Neuronal stem cell (in vitro differentiated cells): ENCODE measurements at regions not wholly inside any gene's neighbourhood (a gene's known extent, or its start where the extent isn't known, plus 50 kb on each side); places are given as distances from the start of the nearest gene placed in this dataset.

Source experiments
- DNase-seq: peaks from one replicate; pipeline ENCODE4 v3.0.0-alpha.2; 2013; ENCODE audit warnings: low spot score
- H2AFZ ChIP-seq: one replicate; pipeline ENCODE4 v1.6.1; 2013; ENCODE audit warnings: mild to moderate bottlenecking, low read length, inconsistent platforms
- H2AK5ac ChIP-seq: 2 replicates; pipeline ENCODE4 v1.6.1; 2013; ENCODE audit warnings: low read depth, mild to moderate bottlenecking, inconsistent platforms, low read length, moderate library complexity, mixed read lengths
- H2BK120ac ChIP-seq: 2 replicates; pipeline ENCODE4 v1.6.1; 2013; ENCODE audit warnings: low read depth, mild to moderate bottlenecking, inconsistent platforms, low read length, moderate library complexity, mixed read lengths
- H2BK12ac ChIP-seq: one replicate; pipeline ENCODE4 v1.6.1; 2013; ENCODE audit warnings: low read length, inconsistent platforms
- H2BK15ac ChIP-seq: 2 replicates; pipeline ENCODE4 v1.6.1; 2013; ENCODE audit warnings: mild to moderate bottlenecking, low read length, inconsistent platforms, mixed read lengths
- H2BK5ac ChIP-seq: one replicate; pipeline ENCODE4 v1.6.1; 2013; ENCODE audit warnings: inconsistent platforms, mild to moderate bottlenecking, low read length, moderate library complexity
- H3K14ac ChIP-seq: one replicate; pipeline ENCODE4 v1.6.1; 2013; ENCODE audit warnings: low read length, inconsistent platforms
- H3K18ac ChIP-seq: 2 replicates; pipeline ENCODE4 v1.6.1; 2013; ENCODE audit warnings: low read length, inconsistent platforms
- H3K23ac ChIP-seq: 2 replicates; pipeline ENCODE4 v1.6.1; 2013; ENCODE audit warnings: low read depth, mild to moderate bottlenecking, mixed read lengths, low read length, inconsistent platforms; ENCODE audit not compliant: poor library complexity
- H3K27ac ChIP-seq: replicated peaks from 3 replicates; pipeline ENCODE4 v1.5.1; 2013; ENCODE audit warnings: low read length, inconsistent platforms
- H3K27me3 ChIP-seq, 3 experiments: 2 replicates each; pipeline ENCODE4 v1.6.1; 2013; ENCODE audit warnings: low read length in 3 of 3, mild to moderate bottlenecking in 2 of 3, inconsistent platforms in 1 of 3, low read depth in 1 of 3, mixed read lengths in 1 of 3, moderate library complexity in 1 of 3; ENCODE audit not compliant: control insufficient read depth in 3 of 3, insufficient read depth in 3 of 3
- H3K36me3 ChIP-seq, 2 donors: replicated peaks in 1 of 2; 2 replicates each; pipeline ENCODE4 v1.6.1; 2013; ENCODE audit warnings: low read length in 2 of 2; ENCODE audit not compliant: control insufficient read depth in 2 of 2, insufficient read depth in 2 of 2
- H3K4ac ChIP-seq: 2 replicates; pipeline ENCODE4 v1.6.1; 2013; ENCODE audit warnings: inconsistent platforms, mild to moderate bottlenecking, low read length, moderate library complexity
- H3K4me1 ChIP-seq, 2 donors: 1 replicate in 1 of 2; 2 replicates in 1 of 2; pipeline ENCODE4 v1.6.1; 2013; ENCODE audit warnings: low read length in 2 of 2, low read depth in 1 of 2; ENCODE audit not compliant: control insufficient read depth in 2 of 2, insufficient read depth in 1 of 2
- H3K4me2 ChIP-seq: one replicate; pipeline ENCODE4 v1.6.1; 2013; ENCODE audit warnings: mild to moderate bottlenecking, low read length, inconsistent platforms; ENCODE audit not compliant: insufficient read depth, poor library complexity, severe bottlenecking
- H3K4me3 ChIP-seq, 2 donors: 2 replicates each; pipeline ENCODE4 v1.5.1; 2013; ENCODE audit warnings: low read length in 2 of 2, mild to moderate bottlenecking in 2 of 2, inconsistent platforms in 1 of 2, moderate library complexity in 1 of 2
- H3K79me1 ChIP-seq: one replicate; pipeline ENCODE4 v1.6.1; 2013; ENCODE audit warnings: low read depth, mild to moderate bottlenecking, inconsistent platforms, low read length, moderate library complexity
- H3K9ac ChIP-seq: one replicate; pipeline ENCODE4 v1.6.1; 2013; ENCODE audit warnings: mild to moderate bottlenecking, low read depth, low read length, inconsistent platforms; ENCODE audit not compliant: poor library complexity
- H3K9me3 ChIP-seq, 2 donors: replicated peaks in 1 of 2; 2 replicates each; pipeline versions ENCODE3 to v1.6.1; 2013; ENCODE audit warnings: low read length in 2 of 2, mild to moderate bottlenecking in 2 of 2, inconsistent platforms in 1 of 2, low read depth in 1 of 2, mixed read lengths in 1 of 2, moderate library complexity in 1 of 2; ENCODE audit not compliant: control insufficient read depth in 2 of 2, insufficient read depth in 1 of 2
- H4K8ac ChIP-seq: one replicate; pipeline ENCODE4 v1.6.1; 2013; ENCODE audit warnings: low read depth, mild to moderate bottlenecking, inconsistent platforms, low read length, moderate library complexity
- H4K91ac ChIP-seq: one replicate; pipeline ENCODE4 v1.6.1; 2013; ENCODE audit warnings: low read length, low read depth, mild to moderate bottlenecking, inconsistent platforms; ENCODE audit not compliant: poor library complexity
- WGBS, 2 donors: extraction: QIAGEN DNeasy Blood & Tissue Kit; methylation state at CpG; one replicate each; pipeline ENCODE4 v1.1.7; 2013; ENCODE audit warnings: missing lambda C conversion rate in 2 of 2, mixed read lengths in 1 of 2; ENCODE audit not compliant: insufficient read length in 2 of 2, insufficient replicate concordance in 1 of 2; ENCODE audit errors: extremely low coverage in 2 of 2; 5-methylcytosine and 5-hydroxymethylcytosine counted together

GRCh38 chr2:193690572-193690971 lies 1495.8 kb upstream of the TMEFF2 start:
- H3K23ac ChIP-seq = no peak overlapping the region
- H3K18ac ChIP-seq = no peak overlapping the region
- H2AFZ ChIP-seq = no peak overlapping the region
- no peaks in the 10 kb centered on the region for H3K9me3 ChIP-seq
- no peaks in the 10 kb centered on the region for H3K79me1 ChIP-seq
- no peaks in the 10 kb centered on the region for H3K27me3 ChIP-seq
- no peak overlapping the region for H2BK15ac ChIP-seq
- H3K4me3 ChIP-seq = no peak overlapping the region
- H3K36me3 ChIP-seq = no peaks in the 10 kb centered on the region
- no peak overlapping the region for H3K14ac ChIP-seq
- no peak overlapping the region for H2BK120ac ChIP-seq
- H2BK5ac ChIP-seq = no peak overlapping the region
- H3K4me1 ChIP-seq = no peaks in the 10 kb centered on the region
- no CpG with 5 or more reads among the region's 2 CpGs for WGBS, 2 donors
- no peak overlapping the region for H3K27ac ChIP-seq
- no peak overlapping the region for H4K8ac ChIP-seq
- H3K9ac ChIP-seq = no peak overlapping the region
- H2BK12ac ChIP-seq = no peak overlapping the region
- no peak overlapping the region for H4K91ac ChIP-seq
- DNase-seq = no peak
- H3K4me2 ChIP-seq = no peak overlapping the region
- H3K4ac ChIP-seq = no peak overlapping the region
- no peak overlapping the region for H2AK5ac ChIP-seq

GRCh38 chr2:193687195-193687594 lies 1492.5 kb upstream of the TMEFF2 start:
- H3K27ac ChIP-seq = no peak overlapping the region
- H3K4me3 ChIP-seq = no peak overlapping the region
- H3K14ac ChIP-seq = no peak overlapping the region
- no peak overlapping the region for H4K91ac ChIP-seq
- H3K4me1 ChIP-seq = no peaks in the 10 kb centered on the region
- no peak overlapping the region for H2BK12ac ChIP-seq
- H3K9me3 ChIP-seq = no peaks in the 10 kb centered on the region
- H3K36me3 ChIP-seq = no peaks in the 10 kb centered on the region
- no peak overlapping the region for H3K23ac ChIP-seq
- no peak overlapping the region for H3K9ac ChIP-seq
- no peak overlapping the region for H2BK120ac ChIP-seq
- H3K18ac ChIP-seq = no peak overlapping the region
- WGBS, 2 donors = no CpG with 5 or more reads among the region's 4 CpGs
- no peak overlapping the region for H3K4ac ChIP-seq
- no peak overlapping the region for H2AK5ac ChIP-seq
- no peaks in the 10 kb centered on the region for H3K27me3 ChIP-seq
- no peaks in the 10 kb centered on the region for H3K79me1 ChIP-seq
- no peak overlapping the region for H2AFZ ChIP-seq
- no peak overlapping the region for H4K8ac ChIP-seq
- no peak overlapping the region for H3K4me2 ChIP-seq
- H2BK15ac ChIP-seq = no peak overlapping the region
- no peak for DNase-seq
- H2BK5ac ChIP-seq = no peak overlapping the region

GRCh38 chr2:193679847-193680246 lies 1485.1 kb upstream of the TMEFF2 start:
- H2AK5ac ChIP-seq = no peak overlapping the region
- no peak overlapping the region for H3K27ac ChIP-seq

GRCh38 chr2:193670478-193670877 lies 1475.7 kb upstream of the TMEFF2 start:
- Histone ChIP-seq H2BK12ac (no peak overlapping the region), H3K18ac (no peak overlapping the region), H3K4me2 (no peak overlapping the region), H3K36me3 (no peaks in the 10 kb centered on the region), H3K14ac (no peak overlapping the region), H3K79me1 (no peaks in the 10 kb centered on the region), H2AK5ac (no peak overlapping the region), H2BK15ac (no peak overlapping the region), H2BK120ac (no peak overlapping the region), H2BK5ac (no peak overlapping the region), H3K9me3 (no peaks in the 10 kb centered on the region), H3K23ac (no peak overlapping the region), H4K8ac (no peak overlapping the region), H3K4me1 (no peaks in the 10 kb centered on the region), H2AFZ (no peak overlapping the region), H4K91ac (no peak overlapping the region), H3K4ac (no peak overlapping the region), H3K27me3 (no peaks in the 10 kb centered on the region), H3K9ac (no peak overlapping the region), H3K4me3 (no peak overlapping the region), H3K27ac (no peak overlapping the region)
- DNase-seq = no peak
- WGBS, 2 donors = no CpG with 5 or more reads among the region's 1 CpG

More at GRCh38 chr2:193679847-193680246, 1485.1 kb upstream of the TMEFF2 start:
- Histone ChIP-seq H3K4ac (no peak overlapping the region), H3K9me3 (no peaks in the 10 kb centered on the region), H3K23ac (no peak overlapping the region), H2BK5ac (no peak overlapping the region), H2BK120ac (no peak overlapping the region), H3K4me1 (no peaks in the 10 kb centered on the region), H3K36me3 (no peaks in the 10 kb centered on the region), H3K18ac (no peak overlapping the region), H2BK15ac (no peak overlapping the region), H3K79me1 (no peaks in the 10 kb centered on the region), H2BK12ac (no peak overlapping the region), H4K8ac (no peak overlapping the region), H3K4me2 (no peak overlapping the region), H3K9ac (no peak overlapping the region), H3K4me3 (no peak overlapping the region), H3K14ac (no peak overlapping the region), H3K27me3 (no peaks in the 10 kb centered on the region), H2AFZ (no peak overlapping the region), H4K91ac (no peak overlapping the region)
- no CpG with 5 or more reads among the region's 1 CpG for WGBS, 2 donors
- DNase-seq = no peak
